IMR-90 (cell line): ENCODE measurements at regions not wholly inside any gene's neighbourhood (a gene's known extent, or its start where the extent isn't known, plus 50 kb on each side); places are given as distances from the start of the nearest gene placed in this dataset.

Experiments used
- ATAC-seq: fragments of 200-7000 bp; cut with Tn5 transposase; 2 replicates; pipeline ENCODE4 v1.9.1; 2020; ENCODE audit warnings: low read depth, mild to moderate bottlenecking, moderate library complexity
- BruUV-seq: library from RNA; stranded (reverse); fragments of 400-500 nt; replicated peaks from 2 replicates; lab custom pipeline; 2021; lab: Mats Ljungman, UMichigan
- CTCF ChIA-PET: fragments of 300-600 bp; formaldehyde crosslinking; extraction: SDS; loops from one replicate; lab custom pipeline; 2021; ENCODE audit warnings: antibody characterized with exemption; lab: Yijun Ruan, JAX
- POLR2A ChIA-PET: fragments of 300-600 bp; sonication (Branson Sonifier 250); formaldehyde crosslinking; loops from one replicate; lab custom pipeline; 2022; ENCODE audit warnings: antibody characterized with exemption; ENCODE audit not compliant: unreplicated experiment; lab: Charles Lee
- DNase-seq: peaks from one replicate; pipeline ENCODE4 v3.0.0; 2013
- H2AFZ ChIP-seq: replicated peaks from 2 replicates; pipeline ENCODE3; 2013; ENCODE audit warnings: low read length, mild to moderate bottlenecking; ENCODE audit not compliant: poor library complexity
- H2AK5ac ChIP-seq: 2 replicates; pipeline ENCODE4 v1.6.1; 2013; ENCODE audit warnings: low read depth, low read length, inconsistent platforms
- H2AK9ac ChIP-seq: replicated peaks from 2 replicates; pipeline ENCODE3; 2013; ENCODE audit warnings: mild to moderate bottlenecking, low read depth, low read length, moderate library complexity; ENCODE audit not compliant: poor library complexity
- H2BK120ac ChIP-seq: 2 replicates; pipeline ENCODE4 v1.6.1; 2013; ENCODE audit warnings: low read depth, low read length, inconsistent platforms
- H2BK15ac ChIP-seq: 3 replicates; pipeline ENCODE4 v1.6.1; 2013; ENCODE audit warnings: low read depth, low read length, inconsistent platforms
- H2BK20ac ChIP-seq: 2 replicates; pipeline ENCODE4 v1.6.1; 2013; ENCODE audit warnings: low read depth, mild to moderate bottlenecking, inconsistent platforms, low read length, moderate library complexity
- H2BK5ac ChIP-seq: 2 replicates; pipeline ENCODE4 v1.6.1; 2013; ENCODE audit warnings: mild to moderate bottlenecking, low read depth, low read length, inconsistent platforms; ENCODE audit not compliant: poor library complexity, severe bottlenecking
- H3K14ac ChIP-seq: replicated peaks from 2 replicates; pipeline ENCODE4 v1.6.1; 2013; ENCODE audit warnings: low read depth, low read length, inconsistent platforms
- H3K18ac ChIP-seq: 2 replicates; pipeline ENCODE4 v1.6.1; 2013; ENCODE audit warnings: low read depth, low read length, control low read depth
- H3K23ac ChIP-seq: 2 replicates; pipeline ENCODE4 v1.6.1; 2013; ENCODE audit warnings: low read depth, low read length, inconsistent platforms
- H3K27ac ChIP-seq: 2 replicates; pipeline ENCODE4 v1.5.1; 2013; ENCODE audit warnings: mild to moderate bottlenecking, control low read depth, low read length; ENCODE audit not compliant: insufficient read depth
- H3K27me3 ChIP-seq: 2 replicates; pipeline ENCODE4 v1.6.1; 2013; ENCODE audit warnings: low read length; ENCODE audit not compliant: control insufficient read depth, insufficient read depth
- H3K36me3 ChIP-seq: 2 replicates; pipeline ENCODE4 v1.6.1; 2013; ENCODE audit warnings: low read length, mixed read lengths; ENCODE audit not compliant: control insufficient read depth, insufficient read depth
- H3K4ac ChIP-seq: 2 replicates; pipeline ENCODE4 v1.6.1; 2013; ENCODE audit warnings: low read depth, low read length, inconsistent platforms
- H3K4me1 ChIP-seq: 2 replicates; pipeline ENCODE4 v1.6.1; 2013; ENCODE audit warnings: low read length, mixed read lengths; ENCODE audit not compliant: control insufficient read depth, insufficient read depth
- H3K4me2 ChIP-seq: 2 replicates; pipeline ENCODE4 v1.6.1; 2013; ENCODE audit warnings: low read depth, mild to moderate bottlenecking, control low read depth, low read length, moderate library complexity
- H3K4me3 ChIP-seq: 2 replicates; pipeline ENCODE4 v1.5.1; 2013; ENCODE audit warnings: low read depth, mild to moderate bottlenecking, control low read depth, low read length, moderate library complexity; ENCODE audit not compliant: insufficient read depth
- H3K56ac ChIP-seq: 2 replicates; pipeline ENCODE4 v1.6.1; 2013; ENCODE audit warnings: low read length, inconsistent platforms; ENCODE audit not compliant: insufficient read depth; ENCODE audit errors: extremely low read depth
- H3K79me1 ChIP-seq, 2 experiments: 2 replicates each; pipeline ENCODE4 v1.6.1; 2013; ENCODE audit warnings: low read length in 2 of 2, inconsistent platforms in 1 of 2, low read depth in 1 of 2
- H3K9ac ChIP-seq: 2 replicates; pipeline ENCODE4 v1.6.1; 2013; ENCODE audit warnings: low read depth, low read length, control low read depth
- H3K9me1 ChIP-seq: 2 replicates; pipeline ENCODE4 v1.6.1; 2013; ENCODE audit warnings: low read length, inconsistent platforms; ENCODE audit not compliant: insufficient read depth
- H3K9me3 ChIP-seq: 2 replicates; pipeline ENCODE4 v1.6.1; 2013; ENCODE audit warnings: low read length; ENCODE audit not compliant: control insufficient read depth, insufficient read depth
- H4K20me1 ChIP-seq: 2 replicates; pipeline ENCODE4 v1.6.1; 2013; ENCODE audit warnings: low read length, inconsistent platforms; ENCODE audit not compliant: insufficient read depth
- H4K5ac ChIP-seq: 2 replicates; pipeline ENCODE4 v1.6.1; 2013; ENCODE audit warnings: mild to moderate bottlenecking, low read depth, low read length, control low read depth
- H4K8ac ChIP-seq, 2 experiments: 2 replicates each; pipeline ENCODE4 v1.6.1; 2013; ENCODE audit warnings: low read depth in 2 of 2, low read length in 2 of 2, control low read depth in 1 of 2, inconsistent platforms in 1 of 2
- H4K91ac ChIP-seq: 2 replicates; pipeline ENCODE4 v1.6.1; 2013; ENCODE audit warnings: low read depth, low read length, inconsistent platforms; ENCODE audit not compliant: insufficient read depth
- BHLHE40 ChIP-seq: fragments of 150-350 bp; IDR thresholded peaks from 2 replicates; pipeline ENCODE4 v1.6.1; 2016; ENCODE audit warnings: mild to moderate bottlenecking, low read depth, low read length
- FOS ChIP-seq: fragments of 150-350 bp; IDR thresholded peaks from 2 replicates; pipeline ENCODE4 v1.6.1; 2016; ENCODE audit warnings: low read depth, low read length
- RCOR1 ChIP-seq: IDR thresholded peaks from 2 replicates; pipeline ENCODE4 v1.6.1; 2012; ENCODE audit warnings: mild to moderate bottlenecking, low read length, improper control_type of control experiment; ENCODE audit not compliant: insufficient replicate concordance
- SMC3 ChIP-seq: fragments of 150-350 bp; IDR thresholded peaks from 2 replicates; pipeline ENCODE4 v1.6.1; 2016; ENCODE audit warnings: low read depth, mild to moderate bottlenecking, antibody characterized with exemption, low read length, moderate library complexity
- WGBS, 2 experiments: methylation state at CpG; one replicate each; pipeline versions ENCODE4 v1.1.5 to v1.1.7; 2013; ENCODE audit warnings: missing lambda C conversion rate in 2 of 2; ENCODE audit not compliant: insufficient read length in 1 of 2; ENCODE audit errors: extremely low coverage in 2 of 2; 5-methylcytosine and 5-hydroxymethylcytosine counted together
- dilution Hi-C: fragments of 300-500 bp; cut with HindIII; formaldehyde crosslinking; loops from one replicate; pipeline ENCODE4 v1.14.3; 2018; ENCODE audit warnings: low sequenced_read_pairs; ENCODE audit not compliant: unreplicated experiment
- in situ Hi-C: fragments of 300-500 bp; cut with MboI; formaldehyde crosslinking; loops from 3 replicates; pipeline ENCODE4 v1.14.3; 2019; ENCODE audit warnings: low sequenced_read_pairs, inconsistent platforms, mixed read lengths
- intact Hi-C: fragments of 100-400 bp; cut with micrococcal nuclease; formaldehyde crosslinking; loops from 2 replicates; pipeline ENCODE4 v1.10.0; 2022
- TF ChIP-seq, protein P1 (sequence below): fragments of 150-350 bp; IDR thresholded peaks from 2 replicates; pipeline ENCODE4 v1.6.1; 2016; ENCODE audit warnings: low read depth, mild to moderate bottlenecking, low read length, moderate library complexity, borderline replicate concordance

- intact Hi-C loops (no loop called here), in situ Hi-C loops (no loop called here), dilution Hi-C loops (no loop called here)
- ATAC-seq (no peak), DNase-seq (no peak)
- Histone ChIP-seq H2BK15ac (no peak overlapping the region), H2BK20ac (no peak overlapping the region), H3K4me3 (no peak overlapping the region), H2BK5ac (no peak overlapping the region), H3K9me1 (no peaks in the 10 kb centered on the region), H3K36me3 (no peaks in the 10 kb centered on the region), H3K14ac (no peak overlapping the region), H3K4me1 (no peaks in the 10 kb centered on the region), H3K9me3 (peaks cover 47% of the 10 kb centered on the region), H3K27ac (no peak overlapping the region), H3K23ac (no peak overlapping the region), H2BK120ac (no peak overlapping the region), H3K9ac (no peak overlapping the region), H2AK5ac (no peak overlapping the region), H4K20me1 (no peaks in the 10 kb centered on the region), H4K8ac (no peak overlapping the region), H2AFZ (no peak overlapping the region), H3K56ac (no peak overlapping the region), H4K5ac (no peak overlapping the region), H3K27me3 (no peaks in the 10 kb centered on the region), H3K79me1 (no peaks in the 10 kb centered on the region), H3K18ac (no peak overlapping the region), H3K4ac (no peak overlapping the region), H4K91ac (no peak overlapping the region), H3K4me2 (no peak overlapping the region), H2AK9ac (no peak overlapping the region)
- ChIA-PET POLR2A (no interaction called here), CTCF (no interaction called here)
- TF ChIP-seq FOS (no peak), BHLHE40 (no peak), RCOR1 (no peak), SMC3 (no peak)
- TF ChIP-seq, protein P1, sequence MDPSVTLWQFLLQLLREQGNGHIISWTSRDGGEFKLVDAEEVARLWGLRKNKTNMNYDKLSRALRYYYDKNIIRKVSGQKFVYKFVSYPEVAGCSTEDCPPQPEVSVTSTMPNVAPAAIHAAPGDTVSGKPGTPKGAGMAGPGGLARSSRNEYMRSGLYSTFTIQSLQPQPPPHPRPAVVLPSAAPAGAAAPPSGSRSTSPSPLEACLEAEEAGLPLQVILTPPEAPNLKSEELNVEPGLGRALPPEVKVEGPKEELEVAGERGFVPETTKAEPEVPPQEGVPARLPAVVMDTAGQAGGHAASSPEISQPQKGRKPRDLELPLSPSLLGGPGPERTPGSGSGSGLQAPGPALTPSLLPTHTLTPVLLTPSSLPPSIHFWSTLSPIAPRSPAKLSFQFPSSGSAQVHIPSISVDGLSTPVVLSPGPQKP, result no peak
- no TSS peak for BruUV-seq
- WGBS, 2 experiments, result 66% methylated on average over 5 of the region's 8 CpGs; no CpG with 5 or more reads in 1 of the 2 experiments
Measured at GRCh38 chr1:5342172-5342571, 650.1 kb downstream of the NPHP4 start.
